IMR-90 (cell line): ENCODE measurements at regions not wholly inside any gene's neighbourhood (a gene's known extent, or its start where the extent isn't known, plus 50 kb on each side); places are given as distances from the start of the nearest gene placed in this dataset.

ENCODE experiments used
- ATAC-seq: fragments of 200-7000 bp; cut with Tn5 transposase; 2 replicates; pipeline ENCODE4 v1.9.1; 2020; ENCODE audit warnings: low read depth, mild to moderate bottlenecking, moderate library complexity
- BruUV-seq: library from RNA; stranded (reverse); fragments of 400-500 nt; replicated peaks from 2 replicates; lab custom pipeline; 2021; lab: Mats Ljungman, UMichigan
- CTCF ChIA-PET: fragments of 300-600 bp; formaldehyde crosslinking; extraction: SDS; loops from one replicate; lab custom pipeline; 2021; ENCODE audit warnings: antibody characterized with exemption; lab: Yijun Ruan, JAX
- POLR2A ChIA-PET: fragments of 300-600 bp; sonication (Branson Sonifier 250); formaldehyde crosslinking; loops from one replicate; lab custom pipeline; 2022; ENCODE audit warnings: antibody characterized with exemption; ENCODE audit not compliant: unreplicated experiment; lab: Charles Lee
- DNase-seq: peaks from one replicate; pipeline ENCODE4 v3.0.0; 2013
- H2AFZ ChIP-seq: replicated peaks from 2 replicates; pipeline ENCODE3; 2013; ENCODE audit warnings: low read length, mild to moderate bottlenecking; ENCODE audit not compliant: poor library complexity
- H2AK5ac ChIP-seq: 2 replicates; pipeline ENCODE4 v1.6.1; 2013; ENCODE audit warnings: low read depth, low read length, inconsistent platforms
- H2AK9ac ChIP-seq: replicated peaks from 2 replicates; pipeline ENCODE3; 2013; ENCODE audit warnings: mild to moderate bottlenecking, low read depth, low read length, moderate library complexity; ENCODE audit not compliant: poor library complexity
- H2BK120ac ChIP-seq: 2 replicates; pipeline ENCODE4 v1.6.1; 2013; ENCODE audit warnings: low read depth, low read length, inconsistent platforms
- H2BK15ac ChIP-seq: 3 replicates; pipeline ENCODE4 v1.6.1; 2013; ENCODE audit warnings: low read depth, low read length, inconsistent platforms
- H2BK20ac ChIP-seq: 2 replicates; pipeline ENCODE4 v1.6.1; 2013; ENCODE audit warnings: low read depth, mild to moderate bottlenecking, inconsistent platforms, low read length, moderate library complexity
- H2BK5ac ChIP-seq: 2 replicates; pipeline ENCODE4 v1.6.1; 2013; ENCODE audit warnings: mild to moderate bottlenecking, low read depth, low read length, inconsistent platforms; ENCODE audit not compliant: poor library complexity, severe bottlenecking
- H3K14ac ChIP-seq: replicated peaks from 2 replicates; pipeline ENCODE4 v1.6.1; 2013; ENCODE audit warnings: low read depth, low read length, inconsistent platforms
- H3K18ac ChIP-seq: 2 replicates; pipeline ENCODE4 v1.6.1; 2013; ENCODE audit warnings: low read depth, low read length, control low read depth
- H3K23ac ChIP-seq: 2 replicates; pipeline ENCODE4 v1.6.1; 2013; ENCODE audit warnings: low read depth, low read length, inconsistent platforms
- H3K27ac ChIP-seq: 2 replicates; pipeline ENCODE4 v1.5.1; 2013; ENCODE audit warnings: mild to moderate bottlenecking, control low read depth, low read length; ENCODE audit not compliant: insufficient read depth
- H3K27me3 ChIP-seq: 2 replicates; pipeline ENCODE4 v1.6.1; 2013; ENCODE audit warnings: low read length; ENCODE audit not compliant: control insufficient read depth, insufficient read depth
- H3K36me3 ChIP-seq: 2 replicates; pipeline ENCODE4 v1.6.1; 2013; ENCODE audit warnings: low read length, mixed read lengths; ENCODE audit not compliant: control insufficient read depth, insufficient read depth
- H3K4ac ChIP-seq: 2 replicates; pipeline ENCODE4 v1.6.1; 2013; ENCODE audit warnings: low read depth, low read length, inconsistent platforms
- H3K4me1 ChIP-seq: 2 replicates; pipeline ENCODE4 v1.6.1; 2013; ENCODE audit warnings: low read length, mixed read lengths; ENCODE audit not compliant: control insufficient read depth, insufficient read depth
- H3K4me2 ChIP-seq: 2 replicates; pipeline ENCODE4 v1.6.1; 2013; ENCODE audit warnings: low read depth, mild to moderate bottlenecking, control low read depth, low read length, moderate library complexity
- H3K4me3 ChIP-seq: 2 replicates; pipeline ENCODE4 v1.5.1; 2013; ENCODE audit warnings: low read depth, mild to moderate bottlenecking, control low read depth, low read length, moderate library complexity; ENCODE audit not compliant: insufficient read depth
- H3K56ac ChIP-seq: 2 replicates; pipeline ENCODE4 v1.6.1; 2013; ENCODE audit warnings: low read length, inconsistent platforms; ENCODE audit not compliant: insufficient read depth; ENCODE audit errors: extremely low read depth
- H3K79me1 ChIP-seq, 2 experiments: 2 replicates each; pipeline ENCODE4 v1.6.1; 2013; ENCODE audit warnings: low read length in 2 of 2, inconsistent platforms in 1 of 2, low read depth in 1 of 2
- H3K9ac ChIP-seq: 2 replicates; pipeline ENCODE4 v1.6.1; 2013; ENCODE audit warnings: low read depth, low read length, control low read depth
- H3K9me1 ChIP-seq: 2 replicates; pipeline ENCODE4 v1.6.1; 2013; ENCODE audit warnings: low read length, inconsistent platforms; ENCODE audit not compliant: insufficient read depth
- H3K9me3 ChIP-seq: 2 replicates; pipeline ENCODE4 v1.6.1; 2013; ENCODE audit warnings: low read length; ENCODE audit not compliant: control insufficient read depth, insufficient read depth
- H4K20me1 ChIP-seq: 2 replicates; pipeline ENCODE4 v1.6.1; 2013; ENCODE audit warnings: low read length, inconsistent platforms; ENCODE audit not compliant: insufficient read depth
- H4K5ac ChIP-seq: 2 replicates; pipeline ENCODE4 v1.6.1; 2013; ENCODE audit warnings: mild to moderate bottlenecking, low read depth, low read length, control low read depth
- H4K8ac ChIP-seq, 2 experiments: 2 replicates each; pipeline ENCODE4 v1.6.1; 2013; ENCODE audit warnings: low read depth in 2 of 2, low read length in 2 of 2, control low read depth in 1 of 2, inconsistent platforms in 1 of 2
- H4K91ac ChIP-seq: 2 replicates; pipeline ENCODE4 v1.6.1; 2013; ENCODE audit warnings: low read depth, low read length, inconsistent platforms; ENCODE audit not compliant: insufficient read depth
- ELK1 ChIP-seq: fragments of 150-350 bp; IDR thresholded peaks from 2 replicates; pipeline ENCODE4 v1.6.1; 2016; ENCODE audit warnings: low read depth, mild to moderate bottlenecking, low read length, moderate library complexity, borderline replicate concordance
- NFE2L2 ChIP-seq: fragments of 150-350 bp; IDR thresholded peaks from 2 replicates; pipeline ENCODE4 v1.6.1; 2016; ENCODE audit warnings: low read depth, mild to moderate bottlenecking, low read length
- WGBS, 2 experiments: methylation state at CpG; one replicate each; pipeline versions ENCODE4 v1.1.5 to v1.1.7; 2013; ENCODE audit warnings: missing lambda C conversion rate in 2 of 2; ENCODE audit not compliant: insufficient read length in 1 of 2; ENCODE audit errors: extremely low coverage in 2 of 2; 5-methylcytosine and 5-hydroxymethylcytosine counted together
- dilution Hi-C: fragments of 300-500 bp; cut with HindIII; formaldehyde crosslinking; loops from one replicate; pipeline ENCODE4 v1.14.3; 2018; ENCODE audit warnings: low sequenced_read_pairs; ENCODE audit not compliant: unreplicated experiment
- in situ Hi-C: fragments of 300-500 bp; cut with MboI; formaldehyde crosslinking; loops from 3 replicates; pipeline ENCODE4 v1.14.3; 2019; ENCODE audit warnings: low sequenced_read_pairs, inconsistent platforms, mixed read lengths
- intact Hi-C: fragments of 100-400 bp; cut with micrococcal nuclease; formaldehyde crosslinking; loops from 2 replicates; pipeline ENCODE4 v1.10.0; 2022

- H4K8ac ChIP-seq: no peak overlapping the region
- H3K27ac ChIP-seq: no peak overlapping the region
- H4K91ac ChIP-seq: no peak overlapping the region
- H3K36me3 ChIP-seq: no peaks in the 10 kb centered on the region
- H2AK9ac ChIP-seq: no peak overlapping the region
- 20% methylated on average over 1 of the region's 4 CpGs; no CpG with 5 or more reads in 1 of the 2 experiments for WGBS, 2 experiments
- H2BK120ac ChIP-seq: no peak overlapping the region
- no peak overlapping the region for H3K4me2 ChIP-seq
- H3K9me1 ChIP-seq: no peaks in the 10 kb centered on the region
- H3K14ac ChIP-seq: no peak overlapping the region
- H4K20me1 ChIP-seq: no peaks in the 10 kb centered on the region
- H3K18ac ChIP-seq: no peak overlapping the region
- no TSS peak for BruUV-seq
- no peaks in the 10 kb centered on the region for H3K9me3 ChIP-seq
- in situ Hi-C loops: no loop called here
- H3K27me3 ChIP-seq: peaks cover 5% of the 10 kb centered on the region
- ChIA-PET POLR2A (no interaction called here), CTCF (no interaction called here)
- no peak overlapping the region for H2AFZ ChIP-seq
- no peak overlapping the region for H3K9ac ChIP-seq
- intact Hi-C loops: no loop called here
- H3K4me1 ChIP-seq: no peaks in the 10 kb centered on the region
- no peak overlapping the region for H3K23ac ChIP-seq
- H4K5ac ChIP-seq: no peak overlapping the region
- H3K4me3 ChIP-seq: no peak overlapping the region
- no peak overlapping the region for H2BK5ac ChIP-seq
- H2AK5ac ChIP-seq: no peak overlapping the region
- H3K4ac ChIP-seq: no peak overlapping the region
- H2BK20ac ChIP-seq: no peak overlapping the region
- DNase-seq (no peak), ATAC-seq (no peak)
- no peak for TF ChIP-seq NFE2L2
- TF ChIP-seq ELK1: no peak
- no peak overlapping the region for H3K56ac ChIP-seq
- dilution Hi-C loops: no loop called here
- no peaks in the 10 kb centered on the region for H3K79me1 ChIP-seq
- no peak overlapping the region for H2BK15ac ChIP-seq
These were observed 350.0 kb upstream of the CASK start for GRCh38 chrX:42273387-42273786.
